Neural cell (in vitro differentiated cells): ENCODE measurements at regions not wholly inside any gene's neighbourhood (a gene's known extent, or its start where the extent isn't known, plus 50 kb on each side); places are given as distances from the start of the nearest gene placed in this dataset.

Experiments used
- EP300 ChIP-seq: fragments of 450-650 bp; conservative IDR thresholded peaks from 2 replicates; pipeline ENCODE4 v1.6.1; 2014; ENCODE audit warnings: antibody characterized with exemption, mild to moderate bottlenecking, moderate library complexity; ENCODE audit not compliant: poor library complexity, severe bottlenecking
- EZH2 ChIP-seq: fragments of 200-600, 300-800 bp; shearing (Covaris generic), sonication (generic); IDR thresholded peaks from 2 replicates; pipeline ENCODE4 v1.6.1; 2014; ENCODE audit warnings: antibody characterized with exemption, low read length, borderline replicate concordance, mild to moderate bottlenecking; ENCODE audit not compliant: insufficient read depth, poor library complexity, severe bottlenecking
- POLR2AphosphoS5 ChIP-seq: IDR thresholded peaks from 2 replicates; pipeline ENCODE4 v1.6.1; 2012
- RAD21 ChIP-seq: fragments of 450-650 bp; conservative IDR thresholded peaks from 2 replicates; pipeline ENCODE4 v1.6.1; 2014; ENCODE audit warnings: antibody characterized with exemption, mild to moderate bottlenecking, moderate library complexity
- SMC3 ChIP-seq: fragments of 450-650 bp; conservative IDR thresholded peaks from 2 replicates; pipeline ENCODE4 v1.6.1; 2014; ENCODE audit warnings: antibody characterized with exemption, mild to moderate bottlenecking, moderate library complexity; ENCODE audit not compliant: poor library complexity
- TF ChIP-seq, protein P1 (sequence below): fragments of 450-650 bp; IDR thresholded peaks from 2 replicates; pipeline ENCODE4 v1.5.1; 2014; ENCODE audit warnings: antibody characterized with exemption, mild to moderate bottlenecking, moderate library complexity; ENCODE audit not compliant: poor library complexity, severe bottlenecking

DNA sequence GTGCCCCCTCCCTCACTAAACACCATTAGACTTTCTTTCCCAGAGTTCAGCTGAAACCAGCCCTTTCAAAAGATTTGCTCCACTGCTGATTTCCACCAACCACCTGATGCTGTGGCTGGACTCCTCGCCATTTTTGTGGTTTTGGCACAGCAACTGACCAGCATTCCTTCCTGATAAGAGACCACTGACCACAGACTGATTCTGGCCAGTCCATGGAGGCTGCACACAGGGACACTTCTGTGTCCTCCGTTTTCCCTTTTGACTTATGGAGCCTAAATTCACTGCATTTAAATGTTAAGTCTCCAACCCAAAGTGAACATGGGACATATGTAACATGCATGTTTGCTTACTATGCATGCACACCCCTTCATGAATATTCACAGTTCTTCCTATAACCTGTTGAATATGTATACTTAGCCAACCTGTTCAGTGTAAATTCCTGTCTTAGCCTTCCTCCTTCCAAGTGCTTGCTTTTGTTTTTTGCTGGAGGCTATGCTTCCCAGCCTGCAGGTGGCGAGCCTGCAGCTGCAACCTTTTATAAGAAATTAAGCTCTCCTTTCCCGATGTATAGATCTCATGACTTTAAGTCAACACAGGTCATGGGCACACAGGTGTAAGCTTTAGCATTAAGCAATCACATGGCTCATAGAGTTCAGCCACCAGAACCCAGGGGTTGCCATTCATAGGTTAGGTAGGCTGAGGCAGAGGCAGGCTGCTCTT is 78.7 kb downstream of the ACTL7B start:
- TF ChIP-seq RAD21 = no peak
- TF ChIP-seq, protein P1, sequence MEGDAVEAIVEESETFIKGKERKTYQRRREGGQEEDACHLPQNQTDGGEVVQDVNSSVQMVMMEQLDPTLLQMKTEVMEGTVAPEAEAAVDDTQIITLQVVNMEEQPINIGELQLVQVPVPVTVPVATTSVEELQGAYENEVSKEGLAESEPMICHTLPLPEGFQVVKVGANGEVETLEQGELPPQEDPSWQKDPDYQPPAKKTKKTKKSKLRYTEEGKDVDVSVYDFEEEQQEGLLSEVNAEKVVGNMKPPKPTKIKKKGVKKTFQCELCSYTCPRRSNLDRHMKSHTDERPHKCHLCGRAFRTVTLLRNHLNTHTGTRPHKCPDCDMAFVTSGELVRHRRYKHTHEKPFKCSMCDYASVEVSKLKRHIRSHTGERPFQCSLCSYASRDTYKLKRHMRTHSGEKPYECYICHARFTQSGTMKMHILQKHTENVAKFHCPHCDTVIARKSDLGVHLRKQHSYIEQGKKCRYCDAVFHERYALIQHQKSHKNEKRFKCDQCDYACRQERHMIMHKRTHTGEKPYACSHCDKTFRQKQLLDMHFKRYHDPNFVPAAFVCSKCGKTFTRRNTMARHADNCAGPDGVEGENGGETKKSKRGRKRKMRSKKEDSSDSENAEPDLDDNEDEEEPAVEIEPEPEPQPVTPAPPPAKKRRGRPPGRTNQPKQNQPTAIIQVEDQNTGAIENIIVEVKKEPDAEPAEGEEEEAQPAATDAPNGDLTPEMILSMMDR = no peak
- no peak for TF ChIP-seq EZH2
- no peak for TF ChIP-seq POLR2AphosphoS5
- TF ChIP-seq SMC3 = no peak
- TF ChIP-seq EP300 = no peak
